Peyer's patch (tissue), 4 donors: ENCODE measurements at regions not wholly inside any gene's neighbourhood (a gene's known extent, or its start where the extent isn't known, plus 50 kb on each side); places are given as distances from the start of the nearest gene placed in this dataset.

Experiments used
- CTCF ChIP-seq, 6 experiments: fragments of 450-650 bp in 4 of 6; fragments of 200-600 bp in 2 of 6; sonication (generic) in 1 of 6; IDR thresholded peaks; one replicate each; pipeline ENCODE4 v1.5.1; 2017 to 2019; ENCODE audit warnings: antibody characterized with exemption in 6 of 6, mild to moderate bottlenecking in 3 of 6, moderate library complexity in 1 of 6
- POLR2A ChIP-seq, 2 donors: fragments of 450-650 bp; IDR thresholded peaks; one replicate each; pipeline ENCODE4 v1.5.1; 2017; ENCODE audit warnings: antibody characterized with exemption in 2 of 2, mild to moderate bottlenecking in 2 of 2, moderate library complexity in 2 of 2

DNA sequence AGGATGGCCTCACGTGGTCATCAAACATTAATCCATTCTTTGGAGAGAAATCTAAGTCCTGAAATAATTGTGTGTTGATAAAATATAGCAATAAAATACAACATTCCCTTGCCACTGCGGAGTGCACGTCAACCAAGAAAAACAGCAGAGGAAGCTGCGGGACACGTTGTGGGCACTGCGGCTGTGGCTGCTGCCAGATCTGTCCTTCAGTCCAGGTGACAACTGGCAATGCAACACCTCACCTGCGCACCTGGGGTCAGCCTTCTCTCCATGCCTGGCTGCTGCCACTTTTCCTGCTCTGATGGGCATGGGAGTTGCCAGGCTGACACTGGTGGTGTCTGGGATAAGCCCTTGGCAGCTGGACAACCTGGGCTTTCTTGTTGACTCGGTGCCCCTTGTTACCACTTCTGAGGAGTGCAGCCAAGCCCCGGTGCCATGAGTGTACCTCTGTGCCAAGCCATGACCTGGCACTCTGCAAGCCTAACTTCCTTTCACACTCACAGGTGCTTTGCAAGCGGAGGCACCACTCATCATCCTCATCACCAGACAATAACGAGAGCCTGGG is 251.6 kb upstream of the TSHZ3 start:
- TF ChIP-seq CTCF (IDR thresholded peaks at IDR 0.05) (no peak), POLR2A (IDR thresholded peaks at IDR 0.05) (no peak)
